ENCODE measurements at regions not wholly inside any gene's neighbourhood (a gene's known extent, or its start where the extent isn't known, plus 50 kb on each side); places are given as distances from the start of the nearest gene placed in this dataset.
A peak's percentile ranks its signal among the peaks of the same experiment; 100 is the strongest.

GRCh38 chr9:23502004-23502403 is 324.0 kb downstream of the ELAVL2 start:
- H3K23ac ChIP-seq (ENCODE audit: low read depth, low read length): no peak overlapping the region
- H3K27me3 ChIP-seq (ENCODE audit: control insufficient read depth, insufficient read depth, low read length): no peaks in the 10 kb centered on the region
- ATAC-seq (ENCODE audit: low read depth): no peak
- H4K20me1 ChIP-seq (ENCODE audit: insufficient read depth, low read length): no peaks in the 10 kb centered on the region
- CTCF ChIA-PET: no interaction called here
- BruUV-seq (replicated peaks): no TSS peak
- H3K9me3 ChIP-seq (ENCODE audit: control insufficient read depth, insufficient read depth, low read length): no peaks in the 10 kb centered on the region
- H3K56ac ChIP-seq (ENCODE audit: extremely low read depth, insufficient read depth, low read length): no peak overlapping the region
- H3K9ac ChIP-seq (ENCODE audit: low read depth, low read length): no peak overlapping the region
- no peak overlapping the region for H2BK20ac ChIP-seq (ENCODE audit: low read depth, low read length)
- H3K4ac ChIP-seq (ENCODE audit: low read depth, low read length): no peak overlapping the region
- no peaks in the 10 kb centered on the region for H3K79me1 ChIP-seq (ENCODE audit: low read depth in 1 of 2, low read length in 2 of 2)
- no peak overlapping the region for H3K4me2 ChIP-seq (ENCODE audit: low read depth, low read length)
- H2AFZ ChIP-seq (replicated peaks; ENCODE audit: low read length, poor library complexity): no peak overlapping the region
- H4K5ac ChIP-seq (ENCODE audit: low read depth, low read length): no peak overlapping the region
- no peak overlapping the region for H2BK5ac ChIP-seq (ENCODE audit: low read depth, low read length, poor library complexity, severe bottlenecking)
- no peaks in the 10 kb centered on the region for H3K36me3 ChIP-seq (ENCODE audit: control insufficient read depth, insufficient read depth, low read length)
- no peak overlapping the region for H4K91ac ChIP-seq (ENCODE audit: insufficient read depth, low read depth, low read length)
- no peak overlapping the region for H3K4me3 ChIP-seq (ENCODE audit: insufficient read depth, low read depth, low read length)
- POLR2A ChIA-PET (ENCODE audit: unreplicated experiment): no interaction called here
- H2BK120ac ChIP-seq (ENCODE audit: low read depth, low read length): no peak overlapping the region
- H3K4me1 ChIP-seq (ENCODE audit: control insufficient read depth, insufficient read depth, low read length): no peaks in the 10 kb centered on the region
- H2AK9ac ChIP-seq (replicated peaks; ENCODE audit: low read depth, low read length, poor library complexity): no peak overlapping the region
- DNase-seq: no peak
- H2BK15ac ChIP-seq (ENCODE audit: low read depth, low read length): no peak overlapping the region
- dilution Hi-C loops (cut with HindIII; ENCODE audit: low sequenced_read_pairs, unreplicated experiment) (no loop called here), in situ Hi-C loops (cut with MboI; ENCODE audit: low sequenced_read_pairs) (no loop called here), intact Hi-C loops (cut with micrococcal nuclease) (no loop called here)
- no peak overlapping the region for H3K27ac ChIP-seq (ENCODE audit: insufficient read depth, low read length)
- H3K9me1 ChIP-seq (ENCODE audit: insufficient read depth, low read length): no peaks in the 10 kb centered on the region
- H2AK5ac ChIP-seq (ENCODE audit: low read depth, low read length): no peak overlapping the region
- WGBS, 2 experiments (ENCODE audit: extremely low coverage in 2 of 2, insufficient read length in 1 of 2): no CpG with 5 or more reads among the region's 1 CpG
- TF ChIP-seq NFE2L2 (IDR thresholded peaks at IDR 0.05; ENCODE audit: low read depth, low read length): no peak
- peak; percentile 33; the same call in 1 of the 2 replicates for TF ChIP-seq CEBPB (IDR thresholded peaks at IDR 0.05; ENCODE audit: low read depth, low read length)
- no peak overlapping the region for H4K8ac ChIP-seq (ENCODE audit: low read depth in 2 of 2, low read length in 2 of 2)
- no peak overlapping the region for H3K18ac ChIP-seq (ENCODE audit: low read depth, low read length)
- no peak overlapping the region for H3K14ac ChIP-seq (replicated peaks; ENCODE audit: low read depth, low read length)

Data from IMR-90 (cell line).